Activated naive CD8-positive, alpha-beta T cell (primary cell): ENCODE measurements at regions not wholly inside any gene's neighbourhood (a gene's known extent, or its start where the extent isn't known, plus 50 kb on each side); places are given as distances from the start of the nearest gene placed in this dataset.
"Not testable (repeated sequence)": the region's sequence is repeated elsewhere in the genome, so short reads cannot be mapped to it uniquely, and the experiment has no call there.

Experiments
- H3K27ac Mint-ChIP-seq: one replicate; pipeline ENCODE4 v1.8.0; 2021; ENCODE audit warnings: mixed read lengths
- H3K27me3 Mint-ChIP-seq: one replicate; pipeline ENCODE4 v1.8.0; 2021; ENCODE audit warnings: mixed read lengths
- H3K36me3 Mint-ChIP-seq: one replicate; pipeline ENCODE4 v1.8.0; 2021; ENCODE audit warnings: mixed read lengths
- H3K4me1 Mint-ChIP-seq: one replicate; pipeline ENCODE4 v1.8.0; 2021; ENCODE audit warnings: low read depth, mixed read lengths
- H3K4me3 Mint-ChIP-seq: one replicate; pipeline ENCODE4 v1.8.0; 2021; ENCODE audit warnings: mild to moderate bottlenecking, mixed read lengths
- H3K9me3 Mint-ChIP-seq: one replicate; pipeline ENCODE4 v1.8.0; 2021; ENCODE audit warnings: low read depth, mixed read lengths

DNA sequence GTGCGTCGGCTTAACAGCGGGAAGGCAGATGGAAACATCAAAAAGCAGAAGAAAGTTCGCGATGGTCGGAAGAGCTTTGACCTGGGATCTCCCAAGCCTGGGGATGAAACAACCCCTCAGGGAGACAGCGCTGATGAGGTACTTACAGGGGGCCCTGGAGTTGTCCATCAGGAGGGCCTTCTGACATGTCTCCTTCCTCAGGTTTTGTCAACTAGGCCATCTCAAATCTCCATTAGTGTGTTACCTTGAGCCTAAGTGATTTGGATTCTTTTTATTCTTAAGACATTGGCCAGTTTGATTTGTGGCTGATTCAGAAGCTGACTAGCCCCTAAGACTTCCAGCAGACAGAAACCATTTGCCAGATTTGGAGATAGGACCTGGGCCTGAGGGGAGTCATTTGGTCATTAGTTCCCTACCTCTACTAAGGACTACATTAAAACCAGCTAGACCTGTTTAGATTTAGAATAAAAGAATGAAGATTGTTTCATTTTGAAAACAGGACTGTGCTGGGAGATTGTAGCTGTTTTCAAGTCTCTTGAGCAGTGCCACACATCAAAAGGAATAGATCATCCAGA lies 97.6 kb upstream of the UMPS start:
- Mint-ChIP-seq H3K4me3 (no peak overlapping the region), H3K27me3 (peaks cover 2% of the 10 kb centered on the region), H3K4me1 (no peaks in the 10 kb centered on the region), H3K36me3 (peaks cover 16% of the 10 kb centered on the region), H3K27ac (no peak overlapping the region), H3K9me3 (no peaks in the 10 kb centered on the region)

DNA sequence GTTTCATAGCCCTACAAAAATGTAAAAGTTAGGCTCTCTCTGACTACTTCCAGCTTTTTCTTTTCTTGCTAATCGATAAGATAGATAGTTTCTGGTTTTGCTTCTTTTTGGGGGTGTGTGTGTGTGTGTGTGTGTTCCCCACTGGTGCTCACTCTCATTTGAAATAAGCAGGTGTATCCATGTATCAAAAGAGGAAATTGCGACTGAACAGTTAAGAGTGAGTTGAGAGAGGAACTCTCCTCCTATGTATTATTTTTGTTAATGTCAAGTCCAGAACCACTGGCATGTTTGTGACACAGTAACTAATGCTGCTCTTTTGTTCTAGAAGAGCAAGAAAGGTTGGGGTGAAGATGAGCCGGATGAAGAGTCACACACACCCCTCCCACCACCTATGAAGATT lies 96.7 kb upstream of the UMPS start:
- no peak overlapping the region for H3K4me3 Mint-ChIP-seq
- no peak overlapping the region for H3K27ac Mint-ChIP-seq
- peaks cover 2% of the 10 kb centered on the region for H3K27me3 Mint-ChIP-seq
- no peaks in the 10 kb centered on the region for H3K9me3 Mint-ChIP-seq
- H3K36me3 Mint-ChIP-seq = peaks cover 16% of the 10 kb centered on the region
- H3K4me1 Mint-ChIP-seq = peaks cover 2% of the 10 kb centered on the region

DNA sequence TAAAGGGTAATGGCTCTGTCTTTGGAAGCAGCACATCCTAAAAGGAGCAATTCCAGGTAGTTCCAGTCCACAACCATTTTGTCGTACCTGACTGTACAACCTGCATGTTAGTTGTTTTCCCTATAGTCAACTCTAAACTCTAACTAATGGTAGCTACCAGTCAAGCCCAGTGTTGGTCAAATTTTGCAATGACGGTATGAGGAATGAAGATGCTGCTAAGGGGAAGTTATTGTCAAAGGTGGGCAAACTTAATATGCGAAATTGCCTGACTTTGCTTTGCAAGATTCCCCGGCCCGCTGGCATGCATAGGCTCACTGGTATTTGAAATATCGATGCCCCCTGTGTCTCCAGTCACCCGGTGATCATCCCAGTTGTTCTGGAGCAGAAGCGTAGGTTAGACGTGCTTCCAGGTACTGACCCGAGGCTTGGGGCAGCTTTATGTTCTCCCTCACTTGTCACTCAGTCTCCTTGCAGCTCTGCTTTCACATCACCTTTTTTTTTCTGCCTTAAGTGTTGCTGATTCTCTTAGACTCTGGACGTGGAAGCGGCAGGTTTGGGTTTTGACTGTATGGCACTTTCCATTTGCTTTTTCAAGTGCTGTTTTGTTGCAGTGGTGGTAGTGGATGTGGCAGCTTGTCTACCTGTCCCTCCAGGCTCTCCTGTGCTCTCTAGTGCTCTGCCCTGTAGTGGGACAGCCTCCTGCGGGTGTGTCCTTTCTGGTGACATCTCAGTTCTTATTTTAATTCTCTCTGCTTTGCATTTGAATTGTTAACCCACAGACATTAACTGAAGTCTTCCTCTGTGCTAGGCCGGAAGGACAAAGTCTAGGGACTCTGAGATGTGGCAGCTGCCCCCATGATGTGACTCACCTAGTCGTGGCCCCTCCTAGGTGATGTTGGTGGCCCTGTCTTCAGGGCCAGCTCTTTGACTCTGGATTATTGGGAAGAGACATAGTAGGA lies 95.8 kb upstream of the UMPS start:
- H3K36me3 Mint-ChIP-seq = peaks cover 16% of the 10 kb centered on the region
- H3K4me1 Mint-ChIP-seq = peaks cover 12% of the 10 kb centered on the region

DNA sequence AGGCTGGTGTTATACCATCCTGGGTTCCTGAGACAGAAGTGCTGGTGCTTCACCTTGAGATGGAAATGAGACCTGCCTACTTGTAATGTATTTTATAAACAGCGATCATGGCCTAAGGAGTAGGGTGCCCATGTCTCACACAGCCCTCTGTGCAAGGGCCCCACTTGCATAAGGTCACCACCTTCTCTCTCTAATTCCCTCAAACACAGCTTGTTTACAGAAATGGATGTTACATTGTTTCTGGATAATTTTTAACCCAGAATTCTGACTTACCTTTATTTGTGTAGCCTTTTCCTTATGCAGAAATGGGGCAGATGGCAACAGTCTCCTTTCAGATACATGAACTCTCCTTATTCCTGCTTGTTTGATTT lies 95.1 kb upstream of the UMPS start:
- peaks cover 19% of the 10 kb centered on the region for H3K4me1 Mint-ChIP-seq

More for the DNA sequence above, 95.8 kb upstream of the UMPS start:
- H3K27me3 Mint-ChIP-seq = peaks cover 2% of the 10 kb centered on the region
- H3K27ac Mint-ChIP-seq = no peak overlapping the region
- no peaks in the 10 kb centered on the region for H3K9me3 Mint-ChIP-seq
- H3K4me3 Mint-ChIP-seq = no peak overlapping the region

DNA sequence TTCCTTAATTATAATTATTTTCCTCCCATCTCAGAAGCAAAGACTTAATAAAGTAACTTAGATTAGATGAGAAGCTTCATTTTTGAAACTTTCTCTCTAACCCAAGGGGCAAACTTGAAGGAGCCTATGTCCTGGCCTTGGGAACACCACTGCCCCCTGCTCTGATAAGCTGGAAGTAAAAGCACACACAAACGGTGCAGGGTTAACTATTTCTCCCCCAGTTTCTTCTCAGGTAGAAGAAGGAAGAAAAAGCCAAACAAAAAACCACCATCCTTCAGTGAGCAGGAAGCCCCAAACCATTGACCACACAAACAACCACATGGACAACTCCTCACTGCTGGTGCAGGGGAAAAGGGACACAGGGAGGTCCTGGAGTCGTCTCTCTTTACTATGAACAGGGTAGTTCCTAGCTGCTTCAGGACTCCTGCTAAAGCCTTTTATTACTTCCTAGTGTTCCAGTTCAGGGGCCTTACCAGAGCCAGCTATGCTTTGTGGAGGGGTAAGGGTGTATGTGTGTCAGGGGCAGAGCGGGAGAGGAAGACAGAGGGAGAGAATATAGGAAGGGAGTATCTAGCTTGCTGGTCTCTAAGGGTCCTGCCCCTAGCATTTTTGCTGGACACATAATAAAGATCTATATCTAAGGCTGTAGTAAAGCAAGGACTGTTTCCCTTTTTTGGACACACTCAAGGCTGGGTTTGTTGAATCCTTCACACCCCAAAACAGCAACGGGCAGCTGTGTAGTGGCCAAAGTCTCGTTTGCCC lies 94.0 kb upstream of the UMPS start:
- Mint-ChIP-seq H3K4me3 (no peak overlapping the region), H3K4me1 (peaks cover 27% of the 10 kb centered on the region), H3K9me3 (no peaks in the 10 kb centered on the region), H3K27ac (no peak overlapping the region), H3K27me3 (peaks cover 1% of the 10 kb centered on the region), H3K36me3 (peaks cover 12% of the 10 kb centered on the region)

More for the DNA sequence above, 95.1 kb upstream of the UMPS start:
- Mint-ChIP-seq H3K27ac (no peak overlapping the region), H3K36me3 (peaks cover 16% of the 10 kb centered on the region), H3K9me3 (no peaks in the 10 kb centered on the region), H3K27me3 (peaks cover 2% of the 10 kb centered on the region), H3K4me3 (no peak overlapping the region)

DNA sequence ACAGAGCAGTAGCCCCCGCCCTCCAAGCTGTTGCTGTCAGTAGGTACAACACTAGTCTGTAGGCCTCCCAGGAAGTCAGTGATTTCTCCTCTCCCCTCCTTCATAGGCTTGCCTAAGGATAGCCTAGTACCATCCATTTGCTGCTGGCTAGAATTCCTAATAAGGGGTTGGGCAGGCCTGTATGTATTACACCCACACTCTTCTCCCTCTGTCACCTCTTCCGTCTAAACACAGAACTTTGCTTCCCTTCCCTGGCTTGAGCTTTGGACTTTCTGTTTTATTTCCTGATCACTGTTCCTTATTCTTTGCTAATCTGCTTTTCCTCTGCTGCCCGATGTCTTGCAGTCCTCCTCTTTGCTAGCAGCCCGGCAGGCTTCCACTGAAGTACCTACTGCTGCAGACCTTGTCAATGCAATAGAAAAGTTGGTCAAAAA lies 93.4 kb upstream of the UMPS start:
- H3K4me3 Mint-ChIP-seq = no peak overlapping the region

DNA sequence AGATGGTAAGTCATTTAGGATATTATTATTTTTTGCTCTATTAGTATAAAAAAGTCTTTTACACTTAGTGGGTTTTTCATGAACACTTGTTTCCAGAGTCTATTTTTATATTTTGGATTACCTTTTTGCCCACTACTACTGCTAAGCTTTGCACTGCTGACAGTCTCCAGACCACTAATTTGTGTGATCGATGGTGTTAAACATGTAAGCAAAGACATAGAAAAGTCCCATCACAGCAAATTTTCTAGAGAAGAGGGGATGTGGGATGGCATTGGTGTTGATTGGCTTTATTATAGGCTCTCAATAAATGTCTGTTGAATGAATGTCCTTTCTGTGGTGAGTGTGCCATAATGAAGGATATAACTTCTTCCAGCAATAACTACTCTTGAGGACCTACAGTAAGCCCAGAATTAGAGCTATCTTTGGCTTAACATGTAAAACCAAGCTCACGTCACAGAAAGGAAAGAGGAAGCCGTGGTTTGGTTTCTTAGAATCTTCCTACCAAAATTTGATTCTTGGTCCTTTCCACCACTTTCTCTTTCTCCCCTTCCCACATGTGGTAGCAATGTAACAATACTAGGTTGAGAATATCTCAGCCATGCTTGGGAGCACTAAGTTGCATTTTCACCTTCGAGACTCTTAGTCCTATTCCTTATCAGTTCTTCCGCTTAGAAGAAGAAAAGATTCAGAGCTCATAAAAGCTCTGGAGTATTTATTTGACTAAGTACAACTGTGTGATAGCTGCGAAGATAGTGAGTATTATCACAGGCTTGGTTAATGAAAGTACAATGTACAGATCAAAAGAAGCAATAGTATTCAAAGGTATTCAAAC lies 90.6 kb upstream of the UMPS start:
- H3K27ac Mint-ChIP-seq = peak overlapping the region; percentile 59
- peak overlapping the region; percentile 48 for H3K4me3 Mint-ChIP-seq
- no peaks in the 10 kb centered on the region for H3K9me3 Mint-ChIP-seq
- H3K36me3 Mint-ChIP-seq = peaks cover 4% of the 10 kb centered on the region
- H3K27me3 Mint-ChIP-seq = no peaks in the 10 kb centered on the region
- peaks cover 28% of the 10 kb centered on the region for H3K4me1 Mint-ChIP-seq

More for the DNA sequence above, 93.4 kb upstream of the UMPS start:
- Mint-ChIP-seq H3K27me3 (no peaks in the 10 kb centered on the region), H3K36me3 (peaks cover 11% of the 10 kb centered on the region), H3K27ac (no peak overlapping the region), H3K4me1 (peaks cover 28% of the 10 kb centered on the region), H3K9me3 (no peaks in the 10 kb centered on the region)

DNA sequence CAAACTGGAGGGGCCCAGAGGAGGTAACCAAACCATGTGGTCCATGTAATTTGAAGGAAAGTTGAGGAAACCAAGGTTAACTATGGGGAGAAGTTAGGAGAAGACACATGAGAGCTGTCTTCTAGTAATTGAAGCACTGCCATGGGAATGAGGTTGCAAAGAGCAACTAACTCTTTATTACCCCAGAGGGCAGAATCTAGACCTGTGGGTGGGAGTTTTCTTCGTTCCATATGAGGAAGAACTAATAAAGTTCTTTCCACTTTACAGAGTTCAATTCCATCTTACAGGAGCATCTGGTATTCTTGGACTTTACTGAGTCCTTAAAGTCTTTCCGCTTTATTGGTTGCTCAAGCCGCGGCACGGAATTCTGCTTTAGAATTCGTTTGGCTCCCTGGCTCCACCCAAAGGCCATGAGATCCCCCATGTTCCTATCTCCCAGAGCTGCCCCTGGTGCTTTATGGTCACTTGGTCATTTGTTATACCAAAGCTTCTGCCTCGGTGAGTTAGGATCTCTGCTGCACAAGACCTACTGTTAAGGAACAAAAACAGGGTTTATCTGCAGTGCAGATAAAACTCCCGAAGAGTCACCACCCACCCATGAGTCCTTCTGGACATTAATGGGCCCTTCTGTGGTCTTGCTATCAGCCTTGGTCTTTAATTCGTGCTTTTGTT lies 89.5 kb upstream of the UMPS start:
- no peaks in the 10 kb centered on the region for H3K36me3 Mint-ChIP-seq
- H3K4me1 Mint-ChIP-seq = peaks cover 28% of the 10 kb centered on the region
- no peaks in the 10 kb centered on the region for H3K9me3 Mint-ChIP-seq
- H3K27me3 Mint-ChIP-seq = no peaks in the 10 kb centered on the region
- H3K27ac Mint-ChIP-seq = no peak overlapping the region
- no peak overlapping the region for H3K4me3 Mint-ChIP-seq

DNA sequence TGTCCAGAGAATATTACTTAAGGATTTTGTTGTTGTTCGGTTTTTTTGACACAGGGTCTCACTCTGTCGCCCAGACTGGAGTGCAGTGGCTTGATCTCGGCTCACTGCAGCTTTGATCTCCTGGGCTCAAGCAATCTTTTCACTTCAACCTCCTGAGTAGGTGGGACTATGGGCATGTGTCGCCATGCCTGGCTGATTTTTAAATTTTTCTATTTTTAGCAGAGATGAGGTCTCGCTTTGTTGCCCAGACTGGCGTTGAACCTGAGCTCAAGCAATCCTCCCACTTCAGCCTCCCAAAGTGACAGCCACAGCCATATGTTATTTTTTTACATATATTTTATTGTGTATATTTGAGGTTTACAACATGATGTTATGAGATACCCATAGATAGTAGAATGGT lies 86.8 kb upstream of the UMPS start:
- peaks cover 26% of the 10 kb centered on the region for H3K4me1 Mint-ChIP-seq
- H3K27ac Mint-ChIP-seq = no peak overlapping the region
- peaks cover 5% of the 10 kb centered on the region for H3K36me3 Mint-ChIP-seq
- no peaks in the 10 kb centered on the region for H3K9me3 Mint-ChIP-seq
- no peak overlapping the region for H3K4me3 Mint-ChIP-seq
- H3K27me3 Mint-ChIP-seq = peaks cover 4% of the 10 kb centered on the region

DNA sequence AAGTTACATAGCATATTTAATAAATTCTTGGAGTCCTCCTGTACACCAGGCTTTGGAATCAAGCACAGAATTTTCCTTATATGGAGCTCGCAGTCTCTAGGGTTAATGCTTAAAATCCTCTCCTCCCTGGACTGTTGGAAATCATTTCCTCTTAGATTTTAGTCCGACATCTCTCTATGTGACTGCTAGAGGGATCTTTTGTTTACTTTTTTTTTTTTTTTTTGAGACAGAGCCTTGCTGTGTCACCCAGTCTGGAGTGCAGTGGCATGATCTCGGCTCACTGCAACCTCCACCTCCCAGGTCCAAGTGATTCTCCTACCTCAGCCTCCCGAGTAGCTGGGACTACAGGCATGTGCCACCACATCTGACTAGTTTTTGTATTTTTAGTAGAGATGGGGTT lies 84.1 kb upstream of the UMPS start:
- not testable (repeated sequence) for H3K27me3 Mint-ChIP-seq, H3K4me3 Mint-ChIP-seq, H3K9me3 Mint-ChIP-seq, H3K36me3 Mint-ChIP-seq, H3K27ac Mint-ChIP-seq
- H3K4me1 Mint-ChIP-seq = peaks cover 15% of the 10 kb centered on the region

DNA sequence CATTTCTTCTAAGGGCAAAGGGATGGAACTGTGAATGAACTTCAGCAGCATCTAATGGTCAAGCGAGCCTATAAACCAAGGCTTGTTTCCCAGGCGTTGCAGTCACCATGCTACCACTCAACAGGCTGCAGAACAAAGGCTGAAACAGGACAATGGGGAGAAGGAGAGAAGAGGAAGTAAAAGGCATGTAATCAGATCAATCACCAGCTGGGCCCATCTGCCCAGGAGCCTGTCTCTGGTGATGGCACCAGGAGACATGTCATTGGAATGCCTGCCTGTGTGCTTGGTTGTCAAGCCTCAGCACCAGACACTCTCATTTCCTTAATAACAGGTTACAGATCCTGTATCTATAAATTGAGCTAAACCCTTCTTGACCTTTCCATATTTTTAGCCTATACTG lies 81.7 kb upstream of the UMPS start:
- peaks cover 6% of the 10 kb centered on the region for H3K27me3 Mint-ChIP-seq
- H3K27ac Mint-ChIP-seq = no peak overlapping the region
- H3K9me3 Mint-ChIP-seq = no peaks in the 10 kb centered on the region
- H3K4me3 Mint-ChIP-seq = no peak overlapping the region
- peaks cover 8% of the 10 kb centered on the region for H3K36me3 Mint-ChIP-seq
- peaks cover 15% of the 10 kb centered on the region for H3K4me1 Mint-ChIP-seq

DNA sequence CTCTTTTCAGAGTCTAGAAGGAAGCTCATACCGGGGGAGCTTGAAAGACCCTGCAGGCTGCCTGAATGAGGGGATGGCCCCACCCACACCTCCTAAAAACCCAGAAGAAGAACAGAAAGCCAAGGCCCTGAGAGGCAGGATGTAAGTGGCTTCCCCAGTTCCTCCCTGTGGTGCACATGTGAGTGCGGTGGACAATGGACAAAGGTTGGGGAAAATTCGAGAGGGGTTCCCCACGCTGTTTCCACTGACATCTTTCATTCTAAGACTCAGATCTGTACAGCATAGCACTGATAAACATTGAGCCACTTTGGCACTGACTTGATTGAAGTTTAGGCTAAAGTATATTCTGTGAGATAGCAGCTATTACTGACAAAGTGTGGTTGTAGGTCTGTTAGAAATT lies 79.5 kb upstream of the UMPS start:
- H3K4me1 Mint-ChIP-seq = peaks cover 15% of the 10 kb centered on the region
- H3K27ac Mint-ChIP-seq = no peak overlapping the region
- H3K27me3 Mint-ChIP-seq = peaks cover 6% of the 10 kb centered on the region
- H3K36me3 Mint-ChIP-seq = peaks cover 8% of the 10 kb centered on the region
- H3K9me3 Mint-ChIP-seq = no peaks in the 10 kb centered on the region
- no peak overlapping the region for H3K4me3 Mint-ChIP-seq

DNA sequence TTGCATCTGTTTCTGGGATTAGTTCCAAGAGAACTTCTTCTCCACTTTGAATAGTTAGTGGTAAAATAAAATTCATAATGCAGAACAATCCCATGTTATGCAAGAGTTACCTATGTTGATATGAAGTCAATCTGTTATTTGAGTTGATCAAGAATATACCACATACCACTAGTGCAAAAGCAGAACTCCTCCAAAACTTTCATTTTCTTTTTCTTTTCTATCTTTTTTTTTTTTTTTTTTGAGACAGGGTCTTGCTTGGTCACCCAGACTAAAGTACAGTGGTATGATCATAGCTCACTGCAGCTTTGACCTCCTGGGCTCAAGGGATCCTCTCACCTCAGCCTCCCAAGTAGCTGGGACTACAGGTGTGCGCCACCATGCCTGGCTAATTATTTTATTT lies 78.8 kb upstream of the UMPS start:
- H3K9me3 Mint-ChIP-seq, H3K27me3 Mint-ChIP-seq, H3K4me3 Mint-ChIP-seq, H3K36me3 Mint-ChIP-seq, H3K27ac Mint-ChIP-seq: not testable (repeated sequence)
- H3K4me1 Mint-ChIP-seq = peaks cover 15% of the 10 kb centered on the region

DNA sequence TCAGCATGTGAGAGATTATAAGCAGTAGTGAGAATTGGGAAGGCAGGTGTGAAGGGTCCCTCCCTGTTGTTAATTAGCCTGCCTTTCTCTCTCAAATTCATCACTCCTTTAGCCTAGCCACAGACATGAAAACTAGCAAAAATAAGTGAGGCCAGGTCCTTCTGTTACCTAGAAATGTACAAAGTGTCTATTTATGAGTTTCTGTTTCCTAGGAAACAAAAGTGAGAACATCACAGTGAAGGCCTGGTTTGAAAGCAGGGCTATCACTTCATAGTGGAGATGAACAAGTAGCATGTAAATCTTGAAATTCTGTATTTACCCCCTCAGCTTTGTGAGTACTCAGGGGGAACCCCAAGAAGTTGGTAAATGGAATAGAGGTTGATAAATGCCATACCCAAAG lies 78.2 kb upstream of the UMPS start:
- Mint-ChIP-seq H3K27me3 (peaks cover 6% of the 10 kb centered on the region), H3K36me3 (peaks cover 8% of the 10 kb centered on the region), H3K4me3 (no peak overlapping the region), H3K27ac (no peak overlapping the region), H3K4me1 (peaks cover 15% of the 10 kb centered on the region), H3K9me3 (no peaks in the 10 kb centered on the region)
